Ovary (tissue), 7 donors: ENCODE measurements at regions not wholly inside any gene's neighbourhood (a gene's known extent, or its start where the extent isn't known, plus 50 kb on each side); places are given as distances from the start of the nearest gene placed in this dataset.

Experiments used
- DNase-seq, 5 donors: peaks; one replicate each; pipeline ENCODE4 v3.0.0-alpha.2; 2019 to 2020
- H3K27ac ChIP-seq, 2 donors: fragments of 200-600 bp; one replicate each; pipeline versions ENCODE4 v1.5.1 to v1.8.0; 2019 to 2022
- H3K27me3 ChIP-seq: fragments of 200-600 bp; one replicate; pipeline ENCODE4 v1.8.0; 2022
- H3K36me3 ChIP-seq: fragments of 200-600 bp; sonication (generic); one replicate; pipeline ENCODE4 v1.5.1; 2019
- H3K4me1 ChIP-seq: one replicate; pipeline ENCODE4 v1.8.1; 2013; ENCODE audit warnings: mild to moderate bottlenecking, moderate library complexity; ENCODE audit not compliant: insufficient read depth
- H3K4me3 ChIP-seq: fragments of 200-600 bp; sonication (generic); one replicate; pipeline ENCODE4 v1.5.1; 2017
- H3K9me3 ChIP-seq, 2 donors: fragments of 200-600 bp in 1 of 2; sonication (generic) in 1 of 2; one replicate each; pipeline versions ENCODE4 v1.5.1 to v1.8.1; 2013 to 2019; ENCODE audit warnings: mild to moderate bottlenecking in 1 of 2, moderate library complexity in 1 of 2
- EP300 ChIP-seq: sonication (generic); formaldehyde crosslinking; IDR thresholded peaks from one replicate; pipeline ENCODE4 v1.6.1; 2017; ENCODE audit warnings: antibody characterized with exemption
- POLR2A ChIP-seq: fragments of 450-650 bp; IDR thresholded peaks from one replicate; pipeline ENCODE4 v1.6.1; 2017; ENCODE audit warnings: antibody characterized with exemption, mild to moderate bottlenecking, moderate library complexity
- WGBS, 3 donors: extraction: QIAGEN DNeasy Blood & Tissue Kit in 1 of 3; methylation state at CpG; one replicate each; pipeline versions ENCODE4 v1.1.5 to v1.1.7; 2013 to 2017; 5-methylcytosine and 5-hydroxymethylcytosine counted together
- intact Hi-C, 4 donors: fragments of 100-400 bp; cut with DNase I; formaldehyde crosslinking; loops; one replicate each; pipeline versions ENCODE4 v1.11.0 to v1.15.1; 2022 to 2023
- TF ChIP-seq, protein P1 (sequence below), 3 donors: fragments of 450-650 bp in 2 of 3; fragments of 200-600 bp in 1 of 3; IDR thresholded peaks; one replicate each; pipeline versions ENCODE4 v1.5.1 to v1.8.0; 2016 to 2022; ENCODE audit warnings: antibody characterized with exemption in 3 of 3, mild to moderate bottlenecking in 1 of 3
- donor health status: DM: no; HTN: no; CAD: no; lungs with moderate emphysema.
- donor health status: DM: no; HTN: no; CAD: no.
- donor health status: Bipolar disorder and iron deficiency.
- donor health status: DM: no; HTN: no; CAD: no.
- donor health status: DM: yes; HTN: yes; CAD: no.

DNA sequence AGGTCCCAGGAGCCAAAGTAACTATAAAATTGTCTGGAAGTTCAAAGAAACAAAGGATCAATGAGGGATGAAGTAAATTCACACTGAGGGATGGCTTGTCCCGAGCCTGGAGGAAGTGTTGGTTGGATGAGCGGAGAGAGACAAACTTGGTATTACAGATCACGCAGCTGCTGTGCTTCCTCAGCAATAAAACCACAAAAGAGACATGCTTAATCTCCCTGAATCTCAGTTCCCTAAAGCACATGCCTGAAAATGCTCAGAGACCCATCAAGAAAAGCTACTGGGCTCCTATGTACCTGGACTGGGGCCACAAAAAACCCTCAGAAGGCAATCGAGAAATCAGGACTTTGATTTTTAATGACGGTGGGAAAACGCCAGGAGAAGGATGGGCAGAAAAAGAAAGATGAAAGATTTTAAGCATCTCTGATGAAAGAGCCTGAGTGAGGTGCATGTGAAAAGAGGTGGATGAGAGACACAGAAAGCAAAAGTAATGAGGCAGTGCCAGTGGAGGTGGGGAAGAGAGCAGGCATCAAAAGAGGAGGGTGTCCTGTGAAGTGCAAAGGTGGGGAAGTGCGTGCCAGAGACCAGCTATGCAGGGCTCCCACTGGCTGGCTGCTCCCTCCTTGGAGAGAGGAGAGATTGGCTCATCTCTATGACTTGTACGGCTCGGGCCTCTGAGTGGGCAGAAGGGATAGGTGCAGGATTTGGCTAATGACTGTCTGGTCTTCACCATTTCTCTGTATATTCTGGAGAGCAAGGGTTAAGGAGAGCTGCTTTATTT lies 143.7 kb downstream of the ABCC12 start:
- DNase-seq: no peak
- Histone ChIP-seq H3K9me3 (no peaks in the 10 kb centered on the region), H3K36me3 (no peaks in the 10 kb centered on the region), H3K4me1 (no peaks in the 10 kb centered on the region), H3K27ac (no peak overlapping the region), H3K4me3 (no peak overlapping the region), H3K27me3 (no peaks in the 10 kb centered on the region)
- intact Hi-C loops: no loop called here
- no peak for TF ChIP-seq EP300
- TF ChIP-seq, protein P1, sequence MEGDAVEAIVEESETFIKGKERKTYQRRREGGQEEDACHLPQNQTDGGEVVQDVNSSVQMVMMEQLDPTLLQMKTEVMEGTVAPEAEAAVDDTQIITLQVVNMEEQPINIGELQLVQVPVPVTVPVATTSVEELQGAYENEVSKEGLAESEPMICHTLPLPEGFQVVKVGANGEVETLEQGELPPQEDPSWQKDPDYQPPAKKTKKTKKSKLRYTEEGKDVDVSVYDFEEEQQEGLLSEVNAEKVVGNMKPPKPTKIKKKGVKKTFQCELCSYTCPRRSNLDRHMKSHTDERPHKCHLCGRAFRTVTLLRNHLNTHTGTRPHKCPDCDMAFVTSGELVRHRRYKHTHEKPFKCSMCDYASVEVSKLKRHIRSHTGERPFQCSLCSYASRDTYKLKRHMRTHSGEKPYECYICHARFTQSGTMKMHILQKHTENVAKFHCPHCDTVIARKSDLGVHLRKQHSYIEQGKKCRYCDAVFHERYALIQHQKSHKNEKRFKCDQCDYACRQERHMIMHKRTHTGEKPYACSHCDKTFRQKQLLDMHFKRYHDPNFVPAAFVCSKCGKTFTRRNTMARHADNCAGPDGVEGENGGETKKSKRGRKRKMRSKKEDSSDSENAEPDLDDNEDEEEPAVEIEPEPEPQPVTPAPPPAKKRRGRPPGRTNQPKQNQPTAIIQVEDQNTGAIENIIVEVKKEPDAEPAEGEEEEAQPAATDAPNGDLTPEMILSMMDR (IDR thresholded peaks at IDR 0.05): no peak
- 60 to 61% (median 60%) methylated on average over 9 of the region's 9 CpGs for WGBS, 3 donors

DNA sequence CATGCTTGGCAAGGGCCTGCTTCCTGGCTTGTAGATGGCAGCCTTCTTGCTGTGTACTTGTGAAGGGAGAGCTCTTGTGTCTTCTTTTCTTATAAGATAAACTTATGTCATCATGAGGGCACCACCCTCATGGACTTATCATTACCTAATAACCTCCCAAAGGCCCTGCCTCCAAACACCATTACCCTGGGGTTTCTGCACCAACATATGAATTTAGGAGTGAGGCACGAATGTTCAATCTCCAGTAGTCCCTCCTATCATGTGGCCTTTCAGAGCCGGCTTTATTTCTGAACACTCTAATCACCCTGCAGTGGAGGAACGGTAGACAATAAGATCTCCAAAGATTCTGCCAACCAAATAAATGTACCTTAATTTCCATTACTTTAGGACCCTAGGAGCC lies 144.3 kb downstream of the ABCC12 start:
- DNase-seq: no peak
- Histone ChIP-seq H3K36me3 (no peaks in the 10 kb centered on the region), H3K9me3 (no peaks in the 10 kb centered on the region), H3K4me3 (no peak overlapping the region), H3K27me3 (no peaks in the 10 kb centered on the region), H3K4me1 (no peaks in the 10 kb centered on the region), H3K27ac (no peak overlapping the region)
- intact Hi-C loops: no loop called here
- 72 to 80% (median 74%) methylated on average over 3 of the region's 3 CpGs for WGBS, 3 donors
- TF ChIP-seq, protein P1 (IDR thresholded peaks at IDR 0.05): no peak
- TF ChIP-seq POLR2A (no peak), EP300 (no peak)

DNA sequence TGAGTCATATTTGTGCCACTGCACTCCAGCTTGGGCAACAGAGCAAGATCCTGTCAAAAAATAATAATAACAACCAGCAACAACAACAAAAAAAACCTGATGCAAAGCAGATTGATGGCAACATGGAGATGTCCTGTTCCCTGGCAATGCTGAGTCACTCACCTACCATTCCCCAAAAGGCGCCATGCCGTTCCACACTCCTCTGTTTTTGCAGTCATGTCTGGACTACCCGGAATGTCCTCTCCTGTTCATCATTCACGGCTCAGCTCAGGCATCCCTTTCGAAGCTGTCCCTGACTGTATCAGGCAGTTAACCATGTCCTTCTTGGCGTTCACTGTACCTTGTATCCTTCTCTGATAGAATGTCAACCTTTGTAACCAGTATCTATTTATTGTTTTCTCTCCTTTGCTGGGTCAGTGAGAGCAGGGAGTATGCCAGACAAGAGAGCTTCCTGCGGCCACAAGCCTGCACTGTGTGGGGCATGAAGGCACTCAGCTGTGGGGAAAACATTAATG lies 147.7 kb downstream of the ABCC12 start:
- Histone ChIP-seq H3K27ac (no peak overlapping the region), H3K4me1 (no peaks in the 10 kb centered on the region), H3K27me3 (no peaks in the 10 kb centered on the region), H3K4me3 (no peak overlapping the region), H3K9me3 (no peaks in the 10 kb centered on the region), H3K36me3 (no peaks in the 10 kb centered on the region)
- intact Hi-C loops: no loop called here
- WGBS, 3 donors: 83 to 88% (median 86%) methylated on average over 7 of the region's 7 CpGs
- DNase-seq: no peak
- TF ChIP-seq, protein P1 (IDR thresholded peaks at IDR 0.05): no peak
- TF ChIP-seq EP300: no peak
- TF ChIP-seq POLR2A: no peak

DNA sequence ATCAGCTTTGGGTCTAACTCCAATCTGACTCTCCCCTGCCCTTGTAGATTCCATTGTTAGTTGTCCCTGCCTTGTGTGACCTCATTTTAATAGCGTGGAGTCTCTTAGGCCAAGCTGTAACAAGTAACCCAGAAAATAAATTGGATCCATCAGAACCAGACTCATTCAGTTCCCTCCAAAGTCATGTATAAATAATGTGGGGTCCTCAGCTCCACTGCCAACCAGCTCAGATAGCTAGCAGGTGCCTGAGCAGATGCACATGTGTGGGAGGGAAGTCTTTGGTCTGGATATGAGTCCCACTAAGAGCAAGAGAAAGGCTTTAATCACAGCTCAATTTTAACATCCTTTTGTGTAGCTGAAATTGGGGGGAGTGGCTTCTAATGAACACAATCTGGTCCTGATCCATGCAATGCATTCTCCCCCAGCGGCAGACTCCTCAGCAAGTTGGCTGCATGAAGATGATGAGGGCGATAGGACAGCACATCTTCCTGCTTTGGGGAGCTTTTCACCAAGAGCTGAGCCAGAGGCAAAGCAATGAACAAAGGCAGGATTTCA lies 151.6 kb downstream of the ABCC12 start:
- no peak overlapping the region for H3K27ac ChIP-seq
- TF ChIP-seq, protein P1 (IDR thresholded peaks at IDR 0.05): no peak
- TF ChIP-seq EP300 (no peak), POLR2A (no peak)
- WGBS, 3 donors: 38 to 52% (median 48%) methylated on average over 3 of the region's 3 CpGs
- no peaks in the 10 kb centered on the region for H3K4me1 ChIP-seq
- H3K27me3 ChIP-seq: no peaks in the 10 kb centered on the region
- no peaks in the 10 kb centered on the region for H3K36me3 ChIP-seq
- H3K4me3 ChIP-seq: no peak overlapping the region
- H3K9me3 ChIP-seq: no peaks in the 10 kb centered on the region
- no peak for DNase-seq
- intact Hi-C loops: no loop called here
